ENCODE measurements at regions not wholly inside any gene's neighbourhood (a gene's known extent, or its start where the extent isn't known, plus 50 kb on each side); places are given as distances from the start of the nearest gene placed in this dataset.
A peak's percentile ranks its signal among the peaks of the same experiment; 100 is the strongest.

DNA sequence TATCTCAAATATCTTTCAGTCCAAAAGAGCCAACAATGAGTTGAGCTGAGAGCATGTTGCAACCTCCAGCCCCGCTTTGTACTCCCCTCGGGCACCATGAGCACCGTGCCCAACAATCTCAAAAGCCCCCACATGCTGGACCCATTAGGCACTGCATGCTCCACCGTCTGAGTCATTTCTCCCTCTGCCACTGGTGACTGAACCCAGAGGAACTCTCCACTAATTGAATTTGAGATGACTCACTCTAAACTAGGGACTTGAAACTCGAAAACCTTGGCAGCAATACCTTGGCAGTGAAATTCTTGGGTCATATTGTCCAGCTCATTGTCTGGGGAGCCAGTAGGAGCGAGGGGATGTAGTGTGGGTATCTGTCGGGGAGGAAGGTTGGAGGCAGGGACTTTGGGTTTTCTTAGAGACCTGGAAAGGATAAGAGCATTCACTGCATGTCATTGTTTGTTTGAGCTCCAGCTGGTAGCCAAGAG, 49.9 kb upstream of the SLIT3 start:
- ChIA-PET CTCF (ENCODE audit: partially characterized antibody) (interaction anchor here (0.7 to 1.0 kb wide), 2 partner anchors 20 to 42 kb away, joined by 3 read pairs; no protein-coding TSS in a partner anchor), POLR2A (ENCODE audit: partially characterized antibody) (no interaction called here)
- H3K9me3 ChIP-seq (ENCODE audit: insufficient read depth in 2 of 2, low read depth in 1 of 2, low read length in 1 of 2), result no peaks in the 10 kb centered on the region
- WGBS, 2 experiments (ENCODE audit: extremely low coverage in 1 of 2, insufficient coverage in 1 of 2, insufficient read length in 1 of 2, insufficient replicate concordance in 2 of 2, low coverage in 1 of 2, low lambda C conversion rate in 2 of 2, missing lambda C conversion rate in 1 of 2), result 83% methylated on average over 7 of the region's 7 CpGs; no CpG with 5 or more reads in 1 of the 2 experiments
- H4K20me1 ChIP-seq (replicated peaks in 1 of 2; ENCODE audit: control insufficient read depth in 1 of 2, insufficient read depth in 2 of 2, low read length in 2 of 2), result no peaks in the 10 kb centered on the region
- H4K8ac ChIP-seq (ENCODE audit: extremely low read depth, insufficient read depth, low read length), result no peak overlapping the region
- no peaks in the 10 kb centered on the region for H3K79me2 ChIP-seq (ENCODE audit: control insufficient read depth in 1 of 2, insufficient read depth in 2 of 2, low read length in 2 of 2)
- DNase-seq (ENCODE audit: low read depth in 1 of 2, low spot score in 2 of 2) (peak in 1 of 2 experiments; percentile 31), FAIRE-seq (no peak)
- H2BK15ac ChIP-seq (ENCODE audit: low read length), result no peak overlapping the region
- H3K14ac ChIP-seq (ENCODE audit: insufficient read length), result no peak overlapping the region
- H3K79me1 ChIP-seq (ENCODE audit: low read depth, low read length), result no peaks in the 10 kb centered on the region
- no peak overlapping the region for H3K4me2 ChIP-seq (ENCODE audit: insufficient read depth in 1 of 2, low read depth in 2 of 2, low read length in 2 of 2)
- no peak overlapping the region for H2BK120ac ChIP-seq (replicated peaks; ENCODE audit: low read depth, low read length)
- H3K23ac ChIP-seq (ENCODE audit: insufficient read length), result no peak overlapping the region
- H4K91ac ChIP-seq (replicated peaks; ENCODE audit: insufficient read length, low read length), result no peak overlapping the region
- no peak overlapping the region for H3K27ac ChIP-seq (ENCODE audit: low read depth, low read length)
- no peaks in the 10 kb centered on the region for H3K4me1 ChIP-seq (replicated peaks in 1 of 4; ENCODE audit: control insufficient read depth in 3 of 4, insufficient read depth in 4 of 4, low read length in 3 of 4)
- H3K56ac ChIP-seq (replicated peaks; ENCODE audit: insufficient read length, low read depth, low read length), result no peak overlapping the region
- no peak overlapping the region for H3K4me3 ChIP-seq (ENCODE audit: extremely low read depth in 1 of 4, insufficient read depth in 2 of 4, low read depth in 3 of 4, low read length in 4 of 4)
- H3K23me2 ChIP-seq (ENCODE audit: low read depth, low read length), result no peaks in the 10 kb centered on the region
- H2BK5ac ChIP-seq (ENCODE audit: low read depth, low read length), result no peak overlapping the region
- H4K5ac ChIP-seq (ENCODE audit: insufficient read length, low read depth, low read length), result no peak overlapping the region
- no peak overlapping the region for H3K4ac ChIP-seq (replicated peaks; ENCODE audit: insufficient read length, low read depth, low read length)
- no peaks in the 10 kb centered on the region for H3K36me3 ChIP-seq (ENCODE audit: control insufficient read depth in 2 of 4, insufficient read depth in 4 of 4, low read length in 3 of 4)
- no peak overlapping the region for H2AK5ac ChIP-seq (ENCODE audit: low read depth, low read length)
- H3K27me3 ChIP-seq (replicated peaks in 1 of 4; ENCODE audit: control insufficient read depth in 3 of 4, extremely low read depth in 1 of 4, insufficient read depth in 3 of 4, low read length in 3 of 4), result no peaks in the 10 kb centered on the region
- H2BK12ac ChIP-seq (ENCODE audit: low read depth, low read length), result no peak overlapping the region
- no peak overlapping the region for H2AFZ ChIP-seq (ENCODE audit: low read length)
- H3K9ac ChIP-seq (replicated peaks in 1 of 4; ENCODE audit: extremely low read depth in 1 of 4, low read depth in 3 of 4, low read length in 3 of 4), result no peak overlapping the region
- no peak overlapping the region for H2BK20ac ChIP-seq (ENCODE audit: low read length)
- no peak overlapping the region for H3K18ac ChIP-seq (ENCODE audit: extremely low read depth, low read length)
- TF ChIP-seq POU5F1 (IDR thresholded peaks at IDR 0.05; ENCODE audit: low read depth, low read length), result no peak
- TF ChIP-seq SUZ12 (IDR thresholded peaks at IDR 0.05; ENCODE audit: low read length), result no peak
- no peak for TF ChIP-seq YY1 (IDR thresholded peaks at IDR 0.05; ENCODE audit: low read depth, low read length)
- no peak for TF ChIP-seq EP300 (IDR thresholded peaks at IDR 0.05; ENCODE audit: borderline replicate concordance in 1 of 2, low read depth in 2 of 2, low read length in 2 of 2)
- TF ChIP-seq CBX5 (IDR thresholded peaks at IDR 0.05; ENCODE audit: low read depth, low read length), result no peak
- no peak for TF ChIP-seq POLR2A (IDR thresholded peaks at IDR 0.05; ENCODE audit: control extremely low read depth in 1 of 2, low read depth in 2 of 2, low read length in 2 of 2)
- TF ChIP-seq, protein P1, sequence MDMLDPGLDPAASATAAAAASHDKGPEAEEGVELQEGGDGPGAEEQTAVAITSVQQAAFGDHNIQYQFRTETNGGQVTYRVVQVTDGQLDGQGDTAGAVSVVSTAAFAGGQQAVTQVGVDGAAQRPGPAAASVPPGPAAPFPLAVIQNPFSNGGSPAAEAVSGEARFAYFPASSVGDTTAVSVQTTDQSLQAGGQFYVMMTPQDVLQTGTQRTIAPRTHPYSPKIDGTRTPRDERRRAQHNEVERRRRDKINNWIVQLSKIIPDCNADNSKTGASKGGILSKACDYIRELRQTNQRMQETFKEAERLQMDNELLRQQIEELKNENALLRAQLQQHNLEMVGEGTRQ (IDR thresholded peaks at IDR 0.05; ENCODE audit: low read length), result no peak
- no peak for TF ChIP-seq NRF1 (IDR thresholded peaks at IDR 0.05; ENCODE audit: low read depth, low read length)
- no peak for TF ChIP-seq CREB1 (IDR thresholded peaks at IDR 0.05)
- TF ChIP-seq, protein P2, sequence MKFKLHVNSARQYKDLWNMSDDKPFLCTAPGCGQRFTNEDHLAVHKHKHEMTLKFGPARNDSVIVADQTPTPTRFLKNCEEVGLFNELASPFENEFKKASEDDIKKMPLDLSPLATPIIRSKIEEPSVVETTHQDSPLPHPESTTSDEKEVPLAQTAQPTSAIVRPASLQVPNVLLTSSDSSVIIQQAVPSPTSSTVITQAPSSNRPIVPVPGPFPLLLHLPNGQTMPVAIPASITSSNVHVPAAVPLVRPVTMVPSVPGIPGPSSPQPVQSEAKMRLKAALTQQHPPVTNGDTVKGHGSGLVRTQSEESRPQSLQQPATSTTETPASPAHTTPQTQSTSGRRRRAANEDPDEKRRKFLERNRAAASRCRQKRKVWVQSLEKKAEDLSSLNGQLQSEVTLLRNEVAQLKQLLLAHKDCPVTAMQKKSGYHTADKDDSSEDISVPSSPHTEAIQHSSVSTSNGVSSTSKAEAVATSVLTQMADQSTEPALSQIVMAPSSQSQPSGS (IDR thresholded peaks at IDR 0.05; ENCODE audit: low read length), result no peak
- no peak for TF ChIP-seq RNF2 (IDR thresholded peaks at IDR 0.05; ENCODE audit: borderline replicate concordance, low read depth, low read length, missing control alignments, poor library complexity, severe bottlenecking)
- TF ChIP-seq CEBPB (IDR thresholded peaks at IDR 0.05; ENCODE audit: low read depth, low read length), result no peak

Measured in H1 (cell line).